GM18502 (cell line): ENCODE measurements at regions not wholly inside any gene's neighbourhood (a gene's known extent, or its start where the extent isn't known, plus 50 kb on each side); places are given as distances from the start of the nearest gene placed in this dataset.
"Not testable (repeated sequence)": the region's sequence is repeated elsewhere in the genome, so short reads cannot be mapped to it uniquely, and the experiment has no call there.

ENCODE experiments used
- ATAC-seq: cut with Tn5 transposase; IDR thresholded peaks from one replicate; pipeline ENCODE4 v1.9.1; 2021; ENCODE audit warnings: mild to moderate bottlenecking; ENCODE audit not compliant: unreplicated experiment, poor library complexity

- ATAC-seq = no peak
Observed at GRCh38 chr4:111323916-111324315, 701.0 kb upstream of the PITX2 start.

GRCh38 chr4:111326450-111326849, 703.6 kb upstream of the PITX2 start:
- no peak for ATAC-seq

- no peak for ATAC-seq
Observed at GRCh38 chr4:111330786-111331185, 707.9 kb upstream of the PITX2 start.

- ATAC-seq = no peak
Observed at GRCh38 chr4:111334361-111334760, 711.5 kb upstream of the PITX2 start.

GRCh38 chr4:111337186-111337876, 714.5 kb upstream of the PITX2 start:
- ATAC-seq = not testable (repeated sequence)

- no peak for ATAC-seq
Observed at GRCh38 chr4:111359602-111360001, 736.7 kb upstream of the PITX2 start.

GRCh38 chr4:111360906-111361305, 738.0 kb upstream of the PITX2 start:
- no peak for ATAC-seq

GRCh38 chr4:111362941-111363361, 740.1 kb upstream of the PITX2 start:
- ATAC-seq = no peak

- ATAC-seq = not testable (repeated sequence)
Observed at GRCh38 chr4:111377880-111378279, 755.0 kb upstream of the PITX2 start.

GRCh38 chr4:111388561-111388960, 756.7 kb upstream of the FAM241A start:
- ATAC-seq = no peak

- no peak for ATAC-seq
Observed at GRCh38 chr4:111391829-111392228, 753.4 kb upstream of the FAM241A start.

- no peak for ATAC-seq
Observed at GRCh38 chr4:111393781-111394180, 751.5 kb upstream of the FAM241A start.

- ATAC-seq = no peak
Observed at GRCh38 chr4:111398906-111399330, 746.3 kb upstream of the FAM241A start.

GRCh38 chr4:111399623-111400022, 745.6 kb upstream of the FAM241A start:
- no peak for ATAC-seq

GRCh38 chr4:111400741-111401140, 744.5 kb upstream of the FAM241A start:
- no peak for ATAC-seq

GRCh38 chr4:111404673-111405072, 740.6 kb upstream of the FAM241A start:
- ATAC-seq = no peak

- no peak for ATAC-seq
Observed at GRCh38 chr4:111405989-111406388, 739.3 kb upstream of the FAM241A start.

- ATAC-seq = no peak
Observed at GRCh38 chr4:111410571-111410970, 734.7 kb upstream of the FAM241A start.

GRCh38 chr4:111417521-111417920, 727.7 kb upstream of the FAM241A start:
- ATAC-seq = no peak

- ATAC-seq = no peak
Observed at GRCh38 chr4:111433441-111433840, 711.8 kb upstream of the FAM241A start.

GRCh38 chr4:111434586-111434985, 710.7 kb upstream of the FAM241A start:
- ATAC-seq = no peak

GRCh38 chr4:111435986-111436744, 709.1 kb upstream of the FAM241A start:
- ATAC-seq = no peak
